ENCODE measurements at regions not wholly inside any gene's neighbourhood (a gene's known extent, or its start where the extent isn't known, plus 50 kb on each side); places are given as distances from the start of the nearest gene placed in this dataset.

- TF ChIP-seq CTCF (conservative IDR thresholded peaks at IDR 0.05) (no peak), EZH2 (IDR thresholded peaks at IDR 0.05; ENCODE audit: low read depth) (no peak)
Measured at GRCh38 chr6:49325891-49326290, 137.2 kb downstream of the MMUT start.

Measured in PC-9 (cell line).